GM13977 (cell line): ENCODE measurements at regions not wholly inside any gene's neighbourhood (a gene's known extent, or its start where the extent isn't known, plus 50 kb on each side); places are given as distances from the start of the nearest gene placed in this dataset.

ENCODE experiments used
- DNase-seq: peaks from one replicate; pipeline ENCODE4 v3.0.0; 2012; ENCODE audit warnings: low spot score
- CTCF ChIP-seq: IDR thresholded peaks from 2 replicates; pipeline ENCODE4 v1.5.1; 2012; ENCODE audit warnings: mild to moderate bottlenecking, control low read depth; ENCODE audit not compliant: insufficient read depth; ENCODE audit errors: extremely low read depth, missing control alignments
- in situ Hi-C: fragments of 300-500 bp; cut with MboI; formaldehyde crosslinking; loops from one replicate; pipeline ENCODE4 v1.12.0; 2022; ENCODE audit warnings: low sequenced_read_pairs, low pct_unique_long_range_greater_than_20kb, mixed read lengths, inconsistent platforms; ENCODE audit not compliant: unreplicated experiment

DNA sequence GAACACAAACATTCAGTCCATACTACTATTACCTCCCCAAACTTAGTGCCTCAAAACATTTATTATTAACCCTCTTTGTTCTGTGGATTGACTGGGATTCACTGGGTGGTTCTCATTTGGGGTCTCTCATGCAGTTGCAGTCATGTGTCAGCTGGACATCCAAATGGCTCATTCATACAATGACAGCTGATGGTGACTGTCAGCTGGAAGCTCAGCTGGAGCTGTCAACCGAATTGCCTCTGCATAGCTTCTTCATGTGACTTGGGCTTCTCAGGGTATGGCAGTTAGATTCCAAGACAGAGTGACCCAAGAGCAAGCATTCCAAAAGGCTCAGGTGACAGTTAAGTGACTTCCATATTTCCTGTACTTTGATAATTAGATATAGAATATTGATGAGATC is 85.2 kb downstream of the CCDC34 start:
- no peak for TF ChIP-seq CTCF
- in situ Hi-C loops: no loop called here
- DNase-seq: no peak

- DNase-seq: no peak
- no peak for TF ChIP-seq CTCF
- in situ Hi-C loops: no loop called here
Measured at GRCh38 chr11:27276141-27276540, 86.9 kb downstream of the CCDC34 start.

GRCh38 chr11:27274854-27275395 is 88.1 kb downstream of the CCDC34 start:
- DNase-seq: no peak
- in situ Hi-C loops: no loop called here
- TF ChIP-seq CTCF: no peak

DNA sequence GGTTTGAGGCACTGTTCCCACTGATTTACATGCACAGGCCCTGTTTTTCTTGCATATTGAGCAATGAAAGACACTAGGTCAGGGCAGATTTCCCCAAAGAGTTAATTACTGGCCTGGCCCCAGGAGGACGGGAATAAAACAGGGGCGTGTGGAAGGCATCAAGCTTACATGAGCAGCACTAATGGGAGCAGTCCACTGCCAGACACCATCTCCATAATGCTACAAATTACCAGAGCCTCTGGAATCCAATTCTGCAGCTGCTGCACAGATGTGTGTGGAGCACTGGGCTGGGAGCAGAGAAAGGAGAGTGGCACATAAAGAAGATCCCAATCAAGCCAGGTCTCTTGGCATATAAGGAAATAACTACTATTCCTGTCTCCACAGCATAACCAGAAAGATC is 96.9 kb downstream of the CCDC34 start:
- DNase-seq: no peak
- in situ Hi-C loops: no loop called here
- no peak for TF ChIP-seq CTCF

GRCh38 chr11:27263986-27264385 is 99.0 kb downstream of the CCDC34 start:
- no peak for TF ChIP-seq CTCF
- in situ Hi-C loops: no loop called here
- DNase-seq: no peak

- in situ Hi-C loops: no loop called here
- no peak for TF ChIP-seq CTCF
- no peak for DNase-seq
Measured at GRCh38 chr11:27263046-27263445, 100.0 kb downstream of the CCDC34 start.

- in situ Hi-C loops: no loop called here
- no peak for DNase-seq
- TF ChIP-seq CTCF: no peak
Measured at GRCh38 chr11:27255447-27255828, 107.6 kb downstream of the CCDC34 start.
